ENCODE measurements at regions not wholly inside any gene's neighbourhood (a gene's known extent, or its start where the extent isn't known, plus 50 kb on each side); places are given as distances from the start of the nearest gene placed in this dataset.

DNA sequence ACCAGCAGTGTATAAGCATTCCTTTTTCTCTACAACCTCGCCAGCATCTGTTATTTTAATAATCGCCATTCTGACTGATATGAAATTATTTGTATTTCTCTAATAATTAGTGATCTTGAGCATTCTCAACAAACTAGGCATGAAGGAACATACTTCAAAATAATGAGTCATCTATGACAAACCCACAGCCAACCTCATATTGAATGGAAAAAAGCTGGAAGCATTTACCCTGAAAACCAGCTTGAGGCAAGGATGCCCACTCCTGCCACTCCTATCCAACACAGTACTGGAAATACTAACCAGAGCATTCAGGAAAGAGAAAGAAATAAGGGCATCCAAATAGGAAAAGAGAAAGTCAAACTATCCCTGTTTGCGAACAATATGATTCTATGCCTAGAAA is 390.6 kb upstream of the ID4 start:
- no peak for DNase-seq (ENCODE audit: low spot score)

DNA sequence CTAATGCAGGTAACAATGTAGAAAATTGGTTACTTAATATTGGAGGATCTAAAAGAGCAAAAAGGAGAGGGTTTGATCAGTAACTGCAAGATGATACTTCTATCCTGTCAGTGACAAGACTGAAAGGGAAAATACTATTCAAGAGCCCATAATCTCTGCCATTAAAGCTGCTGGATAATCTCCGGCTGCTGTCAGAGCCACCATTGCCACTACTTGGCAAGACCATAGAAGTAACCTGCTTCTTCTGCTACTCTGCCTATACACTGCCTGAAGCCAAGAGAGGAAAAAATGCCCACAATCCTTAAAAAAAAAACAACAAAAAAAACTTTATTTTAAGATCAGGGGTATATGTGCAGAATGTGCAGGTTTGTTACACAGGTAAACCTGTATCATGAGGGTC is 386.5 kb upstream of the ID4 start:
- DNase-seq (ENCODE audit: low spot score), result no peak

DNA sequence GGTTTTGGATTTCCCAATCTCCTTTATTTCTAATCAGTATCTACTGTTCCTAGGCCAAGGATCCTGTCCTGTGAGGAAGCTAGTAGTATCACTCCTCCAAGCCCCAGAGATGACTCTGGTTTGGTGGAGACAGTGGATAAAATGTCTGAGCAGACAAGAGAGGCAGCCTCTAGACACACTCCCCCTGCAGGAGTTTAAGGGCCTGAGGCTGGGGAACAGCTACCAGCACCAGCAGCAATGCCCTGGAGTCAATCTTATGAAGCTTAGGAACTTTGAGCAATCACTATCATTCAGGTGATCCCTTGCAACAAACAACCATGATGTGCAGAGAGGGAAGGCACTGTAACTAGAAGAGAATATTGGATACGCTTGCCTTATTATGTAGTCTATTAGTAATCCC is 384.7 kb upstream of the ID4 start:
- peak; percentile 11 for DNase-seq (ENCODE audit: low spot score)

DNA sequence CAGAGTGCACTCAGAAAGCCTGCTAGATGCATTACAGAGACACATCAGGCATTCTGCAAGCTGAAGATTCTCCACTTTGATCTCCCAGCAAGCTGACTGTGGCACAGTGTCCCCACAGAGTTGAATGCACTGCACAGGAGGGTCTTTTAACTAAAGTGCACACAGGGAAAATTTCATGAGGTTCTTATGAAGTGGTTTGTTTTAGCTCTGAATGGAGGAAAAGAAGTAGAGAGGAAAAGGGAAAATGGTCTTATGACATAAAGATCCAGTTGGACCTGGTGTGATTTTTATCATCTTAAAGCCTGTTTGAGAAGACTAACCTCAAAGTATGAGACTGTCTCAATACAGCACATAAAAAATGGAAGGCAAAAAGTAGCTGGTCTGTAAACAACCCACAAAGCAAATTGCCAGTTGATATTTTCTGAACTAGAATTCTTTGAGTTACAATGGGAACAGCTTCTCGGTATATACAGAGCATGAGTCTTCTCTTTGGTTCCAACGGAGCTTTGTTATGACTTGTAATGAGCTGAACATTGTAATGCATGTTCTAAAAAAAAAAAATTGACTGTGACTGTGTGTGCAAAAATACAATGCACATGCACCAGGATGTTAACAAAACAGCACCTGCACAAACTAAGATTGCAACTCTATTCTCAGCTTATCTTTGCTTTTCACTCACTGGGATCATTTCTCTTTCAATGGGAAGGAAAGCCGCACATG is 383.0 kb upstream of the ID4 start:
- no peak for DNase-seq (ENCODE audit: low spot score)

DNA sequence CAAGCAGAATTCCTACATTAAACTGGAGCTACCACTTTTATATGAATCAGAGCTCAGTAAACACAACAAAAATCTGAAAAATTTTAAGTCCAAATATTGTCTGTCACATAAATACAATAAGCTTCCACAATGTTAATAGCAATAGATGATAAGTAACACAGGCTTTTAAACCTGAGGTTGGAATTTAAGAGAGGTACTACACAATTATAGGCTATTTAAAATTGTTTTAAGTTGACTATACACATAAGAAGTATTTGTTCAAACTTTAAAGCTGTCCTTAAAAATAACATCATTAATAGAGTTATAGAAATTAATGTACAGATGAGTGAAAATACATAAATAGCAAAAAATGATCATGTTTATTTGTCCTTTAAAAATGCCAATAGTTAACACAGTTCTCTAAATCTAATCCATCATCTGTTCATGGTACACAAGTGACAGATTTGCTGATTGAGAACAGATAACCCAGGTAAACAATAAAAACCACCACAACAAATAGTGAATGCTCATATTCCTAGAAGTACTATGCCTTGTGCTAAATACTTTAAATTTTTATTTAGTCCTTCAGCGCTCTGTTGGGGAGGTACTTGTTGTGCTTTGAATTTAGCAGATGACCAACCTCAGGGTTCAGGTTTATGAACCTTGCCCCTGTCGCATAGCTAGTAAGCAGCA is 382.3 kb upstream of the ID4 start:
- DNase-seq (ENCODE audit: low spot score), result no peak

DNA sequence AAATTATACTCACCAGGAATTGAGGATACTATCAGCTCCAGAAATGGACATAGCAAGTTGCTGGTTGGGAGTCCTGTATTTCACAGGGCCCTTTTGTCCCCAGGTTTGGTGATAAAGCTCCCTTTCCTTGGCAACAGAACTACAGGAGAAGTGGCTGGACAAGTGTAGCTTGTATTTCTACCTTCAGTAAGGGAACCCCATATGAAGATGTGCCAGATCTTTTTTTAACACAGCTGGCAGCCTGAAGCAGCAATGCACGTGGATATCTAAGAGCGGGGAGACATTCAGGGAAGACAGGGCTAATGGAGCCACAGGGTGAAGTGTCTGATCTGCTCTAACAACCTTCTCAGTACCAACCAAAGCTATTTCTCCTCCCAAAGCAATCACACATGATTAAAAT is 373.9 kb upstream of the ID4 start:
- no peak for DNase-seq (ENCODE audit: low spot score)

DNA sequence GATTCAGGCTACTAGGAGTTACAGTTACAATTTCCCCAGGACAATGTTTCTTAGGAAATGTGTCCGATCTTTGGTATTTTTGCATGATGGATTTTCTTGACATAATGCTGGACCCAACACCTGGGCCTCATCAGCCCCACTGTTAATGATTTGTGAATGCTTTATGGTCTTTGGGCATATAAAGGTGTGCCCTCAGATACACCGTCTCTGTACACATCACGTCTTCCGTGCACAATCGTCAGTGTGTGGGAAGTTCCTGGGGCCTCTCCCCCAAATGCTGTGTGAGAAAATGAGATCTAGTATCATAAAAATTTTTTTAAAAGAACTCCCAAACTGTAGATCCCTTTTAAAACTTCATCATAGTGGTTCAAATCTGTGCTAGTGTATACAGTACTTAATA is 373.2 kb upstream of the ID4 start:
- DNase-seq (ENCODE audit: low spot score), result no peak

DNA sequence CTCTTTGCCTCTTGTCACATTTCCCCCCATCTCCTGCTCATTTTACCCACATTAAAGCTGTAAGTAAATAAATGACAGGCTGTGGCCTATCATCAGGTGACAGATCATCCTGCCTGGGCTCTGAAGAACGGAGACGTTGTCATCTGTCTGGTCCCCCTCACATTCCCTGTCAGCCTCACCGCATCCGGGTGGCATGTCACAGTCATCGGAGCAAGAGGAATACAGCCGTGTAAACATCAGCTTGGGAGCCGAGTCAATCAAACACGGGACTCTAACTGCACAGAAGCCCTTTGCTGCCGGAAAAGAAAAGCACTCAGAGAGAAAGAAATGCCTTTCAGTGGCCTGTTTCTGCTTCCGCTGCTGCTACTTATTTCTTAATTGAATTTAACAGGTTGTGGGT is 371.9 kb upstream of the ID4 start:
- peak; percentile 35 for DNase-seq (ENCODE audit: low spot score)

DNA sequence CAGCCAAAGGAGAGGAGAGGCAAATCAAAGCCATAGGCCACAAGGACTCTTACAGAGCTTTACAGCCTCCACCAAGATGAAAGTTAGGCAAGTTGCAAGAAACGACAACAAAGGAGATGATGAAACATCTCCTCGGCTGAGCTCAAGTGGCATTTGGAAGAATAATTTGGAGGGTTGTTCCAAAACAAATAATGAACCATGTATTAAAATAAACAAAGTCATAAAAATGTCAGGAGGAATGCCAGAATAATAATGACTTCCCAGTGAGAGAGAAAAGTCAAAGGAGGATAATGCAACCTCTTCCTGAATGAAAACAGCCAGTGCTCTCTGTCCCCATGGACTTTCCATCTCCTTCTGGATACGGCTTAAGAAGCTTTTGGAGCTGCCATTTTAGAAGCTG is 371.4 kb upstream of the ID4 start:
- no peak for DNase-seq (ENCODE audit: low spot score)

DNA sequence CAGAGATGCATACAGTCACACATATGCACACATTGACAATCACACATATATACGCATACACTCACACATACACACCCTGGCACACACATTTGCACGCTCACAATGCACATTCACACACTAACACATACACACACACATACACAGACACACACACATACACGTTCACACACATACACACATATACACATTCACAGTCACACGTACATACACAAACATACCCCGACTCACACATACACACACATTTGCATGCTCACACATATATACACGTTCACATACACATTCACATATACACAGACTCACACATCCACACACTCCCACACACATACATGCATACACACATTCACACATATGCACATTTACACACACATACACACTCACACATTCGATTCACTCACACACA is 366.8 kb upstream of the ID4 start:
- DNase-seq (ENCODE audit: low spot score), result no peak

DNA sequence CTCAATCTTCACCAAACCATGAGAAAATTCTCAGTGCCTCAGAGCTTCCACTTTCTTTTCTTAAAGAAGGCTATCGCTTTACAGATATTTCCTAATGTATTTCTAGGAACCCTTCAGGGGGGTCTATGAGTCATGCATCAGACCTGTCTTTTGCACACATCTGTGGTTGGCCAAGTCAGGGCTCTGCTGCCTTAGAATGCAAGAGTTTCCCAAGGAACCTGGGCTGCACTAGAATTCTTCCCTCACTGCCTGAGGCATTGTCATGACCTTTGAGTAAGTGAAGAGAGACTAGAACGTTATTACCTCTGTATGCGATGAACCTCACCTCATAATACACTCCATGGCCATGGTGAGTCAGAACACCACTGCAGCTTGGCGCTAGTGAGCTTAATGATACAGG is 365.0 kb upstream of the ID4 start:
- DNase-seq (ENCODE audit: low spot score), result no peak

DNA sequence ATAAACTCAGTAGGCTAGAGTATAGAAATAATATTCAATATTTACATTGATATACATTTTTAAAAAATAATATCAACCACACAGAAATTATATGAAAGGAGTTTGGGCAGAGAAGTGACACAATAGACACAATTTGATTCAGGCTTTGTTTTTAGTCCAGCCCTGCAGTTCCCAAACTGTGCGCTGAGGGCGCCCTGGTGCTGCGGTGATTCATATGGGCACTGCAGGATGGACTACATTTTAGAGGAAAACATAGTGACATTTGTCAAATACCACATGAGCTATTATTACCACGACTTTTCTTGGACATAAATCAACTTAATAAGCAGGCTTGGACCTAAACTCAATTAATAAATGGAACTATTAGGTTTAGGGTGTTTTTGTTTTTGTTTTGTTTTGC is 364.3 kb upstream of the ID4 start:
- DNase-seq (ENCODE audit: low spot score), result no peak

DNA sequence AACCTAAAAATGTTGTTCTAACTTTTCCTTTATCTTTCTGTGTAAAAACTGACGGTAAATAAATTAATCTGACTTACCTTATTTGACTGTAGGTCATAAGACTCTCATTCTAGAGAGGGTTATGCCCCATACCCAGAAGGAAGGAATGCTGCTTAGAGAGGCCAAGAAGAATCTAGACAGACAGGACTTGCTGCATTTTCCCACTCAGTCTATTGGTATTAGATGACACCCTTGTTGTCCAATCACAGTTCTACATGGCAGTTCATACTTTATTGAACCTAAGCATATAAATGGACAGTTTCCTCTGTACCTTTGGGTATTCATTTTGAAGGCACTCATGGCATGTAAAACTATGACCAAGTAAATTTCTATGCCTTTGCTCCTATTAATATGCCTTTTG is 359.6 kb upstream of the ID4 start:
- DNase-seq (ENCODE audit: low spot score), result no peak

DNA sequence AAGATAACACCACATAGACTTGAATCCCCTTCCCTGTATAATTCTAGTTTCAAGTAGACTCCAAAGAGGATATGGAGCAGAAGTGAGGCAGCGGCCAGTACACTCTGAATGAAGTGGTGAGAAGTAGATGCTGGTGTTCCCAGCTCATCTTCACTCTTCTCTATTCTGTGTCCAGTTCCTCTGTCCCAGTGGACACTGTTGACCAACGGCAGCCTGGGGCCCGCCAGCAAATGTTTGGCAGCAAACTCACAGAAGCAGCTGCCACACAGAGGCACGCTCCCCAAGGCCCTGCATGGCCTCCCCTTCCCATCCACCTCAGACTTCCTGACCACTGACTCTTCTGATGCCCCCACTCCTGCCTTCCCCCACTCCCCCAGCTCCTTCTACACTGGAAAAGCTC is 358.9 kb upstream of the ID4 start:
- no peak for DNase-seq (ENCODE audit: low spot score)

DNA sequence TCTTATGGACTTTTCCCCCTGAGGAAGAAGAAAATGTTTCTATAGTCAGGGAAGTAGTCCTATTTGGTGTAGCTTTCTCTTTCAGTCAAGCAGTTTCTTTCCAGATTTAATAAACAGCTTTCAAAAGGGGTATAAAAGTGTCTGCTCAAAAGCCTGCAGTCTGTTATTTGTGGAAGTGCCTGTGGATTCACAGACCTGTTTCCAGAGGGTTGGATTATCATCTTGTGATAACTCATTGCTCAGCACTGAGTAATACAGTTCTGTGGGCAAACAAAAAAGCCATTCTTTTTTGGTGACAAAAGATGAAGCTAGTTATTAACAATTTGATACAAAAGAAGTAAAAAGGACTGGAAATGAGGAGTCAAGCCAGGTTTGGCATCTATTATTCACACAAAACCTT is 358.2 kb upstream of the ID4 start:
- DNase-seq (ENCODE audit: low spot score), result no peak

DNA sequence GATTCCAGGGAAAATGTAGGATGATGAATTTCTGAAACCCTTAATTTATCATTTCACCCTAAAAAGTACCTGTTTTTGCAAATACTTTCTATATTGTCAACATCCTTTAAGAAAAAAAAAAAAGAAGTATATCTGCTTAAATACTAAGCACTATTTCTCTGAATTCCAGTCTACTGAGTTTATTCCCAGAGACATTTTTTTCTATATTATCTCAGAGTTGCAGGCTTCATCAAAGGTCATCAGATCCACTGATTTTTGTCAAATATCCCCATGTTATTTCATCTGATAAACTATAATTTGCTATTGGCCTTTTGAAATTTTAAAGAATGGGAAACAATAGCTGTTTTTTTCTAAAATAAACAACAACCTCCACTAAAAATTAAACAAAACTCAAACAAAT is 357.6 kb upstream of the ID4 start:
- no peak for DNase-seq (ENCODE audit: low spot score)

DNA sequence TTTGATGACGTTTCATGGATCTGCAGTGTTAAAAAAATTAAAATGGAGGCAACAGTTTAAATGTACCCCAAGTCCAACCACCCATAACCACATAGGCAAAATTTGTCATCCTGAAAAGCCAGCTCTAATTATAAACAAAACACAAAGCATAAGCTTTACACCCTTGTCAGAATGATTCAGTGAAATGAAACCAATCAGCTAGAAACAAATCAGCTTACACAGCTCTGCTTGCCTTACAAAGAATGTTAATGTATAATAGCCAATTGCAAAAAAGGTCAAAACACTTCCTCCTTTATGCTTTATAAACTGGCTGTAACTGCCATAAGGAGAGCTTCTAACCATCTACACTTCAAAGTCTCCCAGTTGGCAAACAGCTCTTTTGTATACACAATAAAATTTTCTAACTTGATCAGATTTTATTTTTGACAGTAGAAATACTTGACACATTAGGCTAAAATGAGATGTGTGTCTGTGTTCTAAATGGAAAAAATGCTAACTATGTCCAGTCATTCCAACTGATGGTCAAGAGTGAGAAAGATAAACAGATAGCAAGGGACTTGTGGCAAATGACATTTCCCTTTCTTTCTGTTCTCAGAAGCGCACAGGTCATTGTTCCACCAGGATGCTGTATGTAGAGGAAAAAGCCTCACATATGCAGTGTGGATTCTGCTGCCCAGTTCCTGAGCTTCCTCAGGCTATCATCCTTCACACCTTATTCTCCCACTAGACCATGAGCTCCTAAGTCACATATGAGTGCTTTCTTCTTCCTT is 344.3 kb upstream of the ID4 start:
- peak; percentile 4 for DNase-seq (ENCODE audit: low spot score)

DNA sequence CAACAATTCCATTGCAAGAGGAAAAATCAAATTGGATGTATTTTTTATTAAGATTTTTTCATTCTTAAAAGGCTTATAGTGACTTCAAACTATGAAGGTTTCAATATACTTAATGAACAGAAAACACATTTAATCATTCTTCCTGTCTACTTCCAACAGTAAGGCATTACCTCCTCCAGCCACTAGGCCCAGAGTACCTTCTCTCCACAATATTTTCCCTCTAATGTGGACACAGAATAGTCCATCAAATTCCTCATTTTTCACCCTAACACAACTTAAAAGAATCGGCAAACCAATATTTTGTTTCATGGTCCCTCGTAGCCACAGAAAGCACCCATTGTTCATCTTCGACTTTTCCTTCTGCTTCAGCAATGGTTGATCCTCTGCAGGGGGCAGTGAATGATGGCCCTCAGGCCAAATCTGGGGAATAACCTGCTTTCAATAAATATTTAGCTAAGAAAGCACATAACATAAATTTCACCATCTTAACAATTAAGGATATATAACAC is 335.4 kb upstream of the ID4 start:
- no peak for DNase-seq (ENCODE audit: low spot score)

DNA sequence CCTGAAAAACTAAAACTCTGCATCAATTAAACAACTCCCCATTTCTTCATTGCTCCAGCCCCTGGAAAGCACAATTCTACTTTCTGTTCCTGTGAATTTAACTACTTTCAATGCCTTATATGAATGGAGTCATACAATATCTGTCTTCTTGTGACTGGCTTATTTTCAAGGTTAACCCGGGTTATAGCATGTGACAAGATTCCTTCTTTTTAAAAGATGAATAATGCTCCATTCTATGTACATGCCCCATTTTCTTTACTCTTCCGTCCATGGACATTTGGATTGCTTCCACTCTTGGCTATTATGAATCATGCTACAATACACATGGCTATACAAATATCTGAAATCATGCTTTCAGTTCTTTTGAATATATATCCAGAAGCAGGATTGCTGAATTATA is 334.9 kb upstream of the ID4 start:
- no peak for DNase-seq (ENCODE audit: low spot score)

DNA sequence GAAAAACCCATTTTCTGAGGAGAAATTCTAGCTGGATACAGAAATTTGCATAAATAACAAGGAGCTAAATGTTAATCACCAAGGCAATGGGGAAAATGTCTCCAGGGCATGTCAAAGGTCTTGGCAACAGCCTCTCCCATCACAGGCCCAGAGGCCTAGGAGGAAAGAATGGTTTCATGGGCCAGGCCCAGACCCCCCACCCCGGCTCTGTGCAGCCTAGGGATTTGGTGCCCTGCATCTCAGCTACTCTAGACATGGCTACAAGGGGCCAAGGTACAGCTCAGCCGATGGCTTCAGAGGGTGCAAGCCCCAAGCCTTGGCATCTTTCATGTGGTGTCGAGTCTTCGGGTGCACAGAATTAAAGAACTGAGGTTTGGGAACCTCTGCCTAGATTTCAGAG is 321.2 kb upstream of the ID4 start:
- DNase-seq (ENCODE audit: low spot score), result no peak

DNA sequence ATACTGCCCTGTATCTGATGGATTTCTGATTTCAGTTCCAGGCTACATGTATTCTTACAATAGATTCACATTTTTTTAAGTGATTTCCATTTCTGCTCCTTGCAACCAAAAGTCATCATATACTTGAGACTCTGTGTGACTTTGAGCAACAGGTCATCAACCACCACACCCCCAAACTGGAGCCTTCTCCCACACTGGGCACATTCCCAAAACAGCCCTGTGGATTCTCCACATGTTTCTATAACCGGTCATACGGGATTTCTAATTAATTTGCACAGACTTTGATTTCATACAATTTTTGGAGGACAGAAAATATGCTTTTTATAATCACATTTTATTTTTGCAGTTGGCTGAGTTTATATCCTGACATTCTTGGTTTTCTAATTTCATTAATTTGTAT is 317.2 kb upstream of the ID4 start:
- no peak for DNase-seq (ENCODE audit: low spot score)

DNA sequence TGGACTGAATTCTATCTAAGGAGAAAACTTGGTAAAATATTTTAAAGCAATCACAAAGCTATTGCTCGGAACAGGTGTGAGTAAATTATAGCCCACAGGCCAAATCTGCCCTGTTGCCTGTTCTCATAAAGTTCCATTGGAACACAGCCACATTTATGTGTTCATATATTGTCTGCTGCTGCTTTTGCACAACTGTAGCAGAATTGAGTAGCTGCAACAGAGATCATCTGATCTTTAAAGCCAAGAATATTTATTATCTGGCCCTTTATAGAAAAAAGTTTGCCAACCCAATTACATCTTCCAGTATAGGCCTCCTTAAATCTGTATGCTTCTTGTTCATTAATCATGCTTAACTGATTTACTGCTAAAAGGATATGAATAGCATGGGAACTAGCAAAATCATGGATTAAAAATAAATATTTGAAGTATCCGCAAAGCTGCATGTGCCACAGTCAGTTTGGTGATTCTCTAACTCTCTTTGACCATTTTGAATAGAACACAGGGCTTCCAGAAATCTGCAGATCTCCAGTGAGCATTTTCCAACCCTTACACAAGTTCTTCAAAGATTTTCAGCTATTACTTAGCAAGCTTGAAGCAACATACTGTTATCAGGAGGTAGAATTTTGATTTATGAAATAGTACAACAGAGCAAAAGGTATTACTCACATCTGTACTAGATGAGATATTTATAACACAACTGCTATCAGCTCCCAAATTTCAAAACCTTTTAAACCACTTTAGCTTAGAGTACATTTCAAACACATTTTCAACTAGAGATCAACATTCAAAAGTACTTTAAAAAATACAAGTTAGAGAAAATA is 312.6 kb upstream of the ID4 start:
- DNase-seq (ENCODE audit: low spot score), result no peak
